GM12891 (cell line): ENCODE measurements at regions not wholly inside any gene's neighbourhood (a gene's known extent, or its start where the extent isn't known, plus 50 kb on each side); places are given as distances from the start of the nearest gene placed in this dataset.

Experiments
- PAX5 ChIP-seq: IDR thresholded peaks from 2 replicates; pipeline ENCODE4 v1.6.1; 2011; ENCODE audit warnings: low read length, moderate library complexity, mild to moderate bottlenecking; ENCODE audit not compliant: insufficient read depth, severe bottlenecking
- POLR2A ChIP-seq: IDR thresholded peaks from 2 replicates; pipeline ENCODE4 v1.6.1; 2011; ENCODE audit warnings: low read depth, low read length, control low read depth
- POLR2AphosphoS5 ChIP-seq: IDR thresholded peaks from 2 replicates; pipeline ENCODE4 v1.6.1; 2011; ENCODE audit warnings: low read depth, low read length, control low read depth
- TAF1 ChIP-seq: IDR thresholded peaks from 2 replicates; pipeline ENCODE4 v1.6.1; 2011; ENCODE audit warnings: low read depth, low read length, control low read depth

- TF ChIP-seq POLR2A (no peak), PAX5 (no peak), POLR2AphosphoS5 (no peak), TAF1 (no peak)
Measured at GRCh38 chr13:107216046-107216755, 648.3 kb upstream of the ARGLU1 start.
